Right lobe of liver (tissue), 4 donors: ENCODE measurements at regions not wholly inside any gene's neighbourhood (a gene's known extent, or its start where the extent isn't known, plus 50 kb on each side); places are given as distances from the start of the nearest gene placed in this dataset.

Experiments
- CTCF ChIP-seq, 4 donors: fragments of 200-600 bp in 3 of 4; fragments of 450-650 bp in 1 of 4; IDR thresholded peaks; one replicate each; pipeline versions ENCODE4 v1.5.1 to v1.8.0; 2016 to 2022; ENCODE audit warnings: antibody characterized with exemption in 4 of 4, mild to moderate bottlenecking in 2 of 4
- POLR2A ChIP-seq: fragments of 450-650 bp; IDR thresholded peaks from one replicate; pipeline ENCODE4 v1.6.1; 2017; ENCODE audit warnings: antibody characterized with exemption, mild to moderate bottlenecking
- donor health status: DM: no; HTN: no; CAD: no.
- donor health status: DM: no; HTN: no; CAD: no.
- donor health status: DM: no; HTN: yes; CAD: no.

GRCh38 chr1:181319907-181320306 lies 163.4 kb upstream of the CACNA1E start:
- TF ChIP-seq CTCF (IDR thresholded peaks at IDR 0.05) (no peak), POLR2A (no peak)
